Upper lobe of left lung (tissue), 6 donors: ENCODE measurements at regions not wholly inside any gene's neighbourhood (a gene's known extent, or its start where the extent isn't known, plus 50 kb on each side); places are given as distances from the start of the nearest gene placed in this dataset.

Experiments used
- ATAC-seq, 2 donors: fragments of 200-7000 bp; cut with Tn5 transposase; one replicate each; pipeline ENCODE4 v1.9.1; 2022; ENCODE audit warnings: mild to moderate bottlenecking in 2 of 2, moderate library complexity in 2 of 2; ENCODE audit not compliant: low FRiP score in 2 of 2
- DNase-seq, 2 donors: peaks; one replicate each; pipeline ENCODE4 v3.0.0-alpha.2; 2019 to 2020
- H3K27ac ChIP-seq, 4 donors: fragments of 200-600 bp; sonication (generic); one replicate each; pipeline ENCODE4 v1.5.1; 2016 to 2019
- H3K27me3 ChIP-seq, 4 donors: fragments of 200-600 bp; sonication (generic); one replicate each; pipeline ENCODE4 v1.5.1; 2017 to 2019
- H3K36me3 ChIP-seq, 4 donors: fragments of 200-600 bp; sonication (generic); one replicate each; pipeline ENCODE4 v1.5.1; 2016 to 2019
- H3K4me1 ChIP-seq, 4 donors: fragments of 200-600 bp; sonication (generic); one replicate each; pipeline ENCODE4 v1.5.1; 2018 to 2019
- H3K4me3 ChIP-seq, 4 donors: fragments of 200-600 bp; sonication (generic); one replicate each; pipeline ENCODE4 v1.5.1; 2017 to 2019; ENCODE audit warnings: mild to moderate bottlenecking in 2 of 4, moderate library complexity in 1 of 4
- H3K9me3 ChIP-seq, 4 donors: fragments of 200-600 bp; sonication (generic); one replicate each; pipeline ENCODE4 v1.5.1; 2018 to 2019
- CTCF ChIP-seq, 6 experiments: fragments of 450-650 bp in 4 of 6; fragments of 200-600 bp in 2 of 6; sonication (generic) in 2 of 6; IDR thresholded peaks; one replicate each; pipeline ENCODE4 v1.5.1; 2016 to 2019; ENCODE audit warnings: antibody characterized with exemption in 6 of 6
- EP300 ChIP-seq, 4 donors: sonication (generic); formaldehyde crosslinking; IDR thresholded peaks; one replicate each; pipeline ENCODE4 v1.5.1; 2017; ENCODE audit warnings: antibody characterized with exemption in 4 of 4, control low read depth in 2 of 4
- POLR2A ChIP-seq, 4 donors: fragments of 450-650 bp; IDR thresholded peaks; one replicate each; pipeline ENCODE4 v1.5.1; 2016 to 2017; ENCODE audit warnings: antibody characterized with exemption in 4 of 4, mild to moderate bottlenecking in 2 of 4
- POLR2AphosphoS5 ChIP-seq, 2 donors: sonication (generic); formaldehyde crosslinking; IDR thresholded peaks; one replicate each; pipeline ENCODE4 v1.5.1; 2017; ENCODE audit warnings: antibody characterized with exemption in 2 of 2
- WGBS, 2 donors: methylation state at CpG; one replicate each; pipeline ENCODE4 v1.1.5; 2017 to 2018; 5-methylcytosine and 5-hydroxymethylcytosine counted together
- donor health status: DM: no; HTN: no; CAD: no; lungs with moderate emphysema.
- donor health status: DM: no; HTN: yes; CAD: no; lungs with severe emphysema.

GRCh38 chr12:30416631-30417030 lies 279.0 kb downstream of the IPO8 start:
- no peak for ATAC-seq
- TF ChIP-seq POLR2AphosphoS5 (IDR thresholded peaks at IDR 0.05) (no peak), EP300 (IDR thresholded peaks at IDR 0.05) (no peak), CTCF (IDR thresholded peaks at IDR 0.05) (no peak), POLR2A (IDR thresholded peaks at IDR 0.05) (no peak)
- H3K9me3 ChIP-seq = no peaks in the 10 kb centered on the region

GRCh38 chr12:30415777-30416176 lies 279.9 kb downstream of the IPO8 start:
- ATAC-seq = no peak
- DNase-seq = no peak
- Histone ChIP-seq H3K4me3 (no peak overlapping the region), H3K4me1 (no peaks in the 10 kb centered on the region), H3K36me3 (no peaks in the 10 kb centered on the region), H3K27ac (no peak overlapping the region), H3K9me3 (no peaks in the 10 kb centered on the region), H3K27me3 (no peaks in the 10 kb centered on the region)
- TF ChIP-seq EP300 (IDR thresholded peaks at IDR 0.05) (no peak), CTCF (IDR thresholded peaks at IDR 0.05) (no peak), POLR2A (IDR thresholded peaks at IDR 0.05) (no peak), POLR2AphosphoS5 (IDR thresholded peaks at IDR 0.05) (no peak)
- 77 to 83% methylated on average over 4 of the region's 4 CpGs for WGBS, 2 donors

More at GRCh38 chr12:30416631-30417030, 279.0 kb downstream of the IPO8 start:
- H3K36me3 ChIP-seq = no peaks in the 10 kb centered on the region
- no peaks in the 10 kb centered on the region for H3K27me3 ChIP-seq
- H3K4me3 ChIP-seq = no peak overlapping the region
- no peak overlapping the region for H3K27ac ChIP-seq
- WGBS, 2 donors = 90 to 92% methylated on average over 3 of the region's 3 CpGs
- no peak for DNase-seq
- H3K4me1 ChIP-seq = no peaks in the 10 kb centered on the region

GRCh38 chr12:30414507-30414906 lies 281.2 kb downstream of the IPO8 start:
- no peaks in the 10 kb centered on the region for H3K27me3 ChIP-seq
- H3K36me3 ChIP-seq = no peaks in the 10 kb centered on the region
- TF ChIP-seq POLR2AphosphoS5 (IDR thresholded peaks at IDR 0.05) (no peak), POLR2A (IDR thresholded peaks at IDR 0.05) (no peak), EP300 (IDR thresholded peaks at IDR 0.05) (no peak), CTCF (IDR thresholded peaks at IDR 0.05) (no peak)
- no peak overlapping the region for H3K4me3 ChIP-seq
- no peak overlapping the region for H3K27ac ChIP-seq
- H3K4me1 ChIP-seq = no peaks in the 10 kb centered on the region
- ATAC-seq (no peak), DNase-seq (no peak)
- no peaks in the 10 kb centered on the region for H3K9me3 ChIP-seq

GRCh38 chr12:30400349-30400748 lies 295.3 kb downstream of the IPO8 start:
- no peaks in the 10 kb centered on the region for H3K4me1 ChIP-seq
- H3K27ac ChIP-seq = no peak overlapping the region
- no peak overlapping the region for H3K4me3 ChIP-seq
- TF ChIP-seq CTCF (IDR thresholded peaks at IDR 0.05) = no peak
- no peak for TF ChIP-seq EP300 (IDR thresholded peaks at IDR 0.05)
- TF ChIP-seq POLR2A (IDR thresholded peaks at IDR 0.05) = no peak
- no peak for TF ChIP-seq POLR2AphosphoS5 (IDR thresholded peaks at IDR 0.05)
- no peaks in the 10 kb centered on the region for H3K27me3 ChIP-seq
- no peaks in the 10 kb centered on the region for H3K9me3 ChIP-seq
- DNase-seq (no peak), ATAC-seq (no peak)
- no peaks in the 10 kb centered on the region for H3K36me3 ChIP-seq

GRCh38 chr12:30399859-30400258 lies 295.8 kb downstream of the IPO8 start:
- Histone ChIP-seq H3K27ac (no peak overlapping the region), H3K36me3 (no peaks in the 10 kb centered on the region), H3K27me3 (no peaks in the 10 kb centered on the region), H3K4me3 (no peak overlapping the region), H3K9me3 (no peaks in the 10 kb centered on the region), H3K4me1 (no peaks in the 10 kb centered on the region)
- TF ChIP-seq CTCF (IDR thresholded peaks at IDR 0.05) (no peak), POLR2AphosphoS5 (IDR thresholded peaks at IDR 0.05) (no peak), POLR2A (IDR thresholded peaks at IDR 0.05) (no peak), EP300 (IDR thresholded peaks at IDR 0.05) (no peak)
- ATAC-seq (no peak), DNase-seq (no peak)
- 76 to 78% methylated on average over 2 of the region's 2 CpGs for WGBS, 2 donors
